ENCODE measurements at regions not wholly inside any gene's neighbourhood (a gene's known extent, or its start where the extent isn't known, plus 50 kb on each side); places are given as distances from the start of the nearest gene placed in this dataset.

GRCh38 chr14:85276161-85276978 lies 253.6 kb upstream of the FLRT2 start:
- Mint-ChIP-seq H3K4me3 (no peak overlapping the region), H3K27ac (no peak overlapping the region), H3K36me3 (no peaks in the 10 kb centered on the region), H3K9me3 (peaks cover 0 to 6% (median 0%) of the 10 kb centered on the region in 7 donors), H3K27me3 (no peaks in the 10 kb centered on the region), H3K4me1 (no peaks in the 10 kb centered on the region)
- no peak for DNase-seq
- ATAC-seq (ENCODE audit: low read depth in 2 of 2), result no peak

- Mint-ChIP-seq H3K4me3 (no peak overlapping the region), H3K9me3 (peaks cover 0 to 6% (median 0%) of the 10 kb centered on the region in 7 donors), H3K4me1 (no peaks in the 10 kb centered on the region), H3K27ac (no peak overlapping the region), H3K27me3 (no peaks in the 10 kb centered on the region), H3K36me3 (no peaks in the 10 kb centered on the region)
- DNase-seq (no peak), ATAC-seq (ENCODE audit: low read depth in 2 of 2) (no peak)
These were observed 253.0 kb upstream of the FLRT2 start for GRCh38 chr14:85276979-85277228.

GRCh38 chr14:85279407-85279806 lies 250.5 kb upstream of the FLRT2 start:
- Mint-ChIP-seq H3K36me3 (no peaks in the 10 kb centered on the region), H3K4me1 (no peaks in the 10 kb centered on the region), H3K9me3 (peaks cover 0 to 6% (median 0%) of the 10 kb centered on the region in 7 donors), H3K27me3 (no peaks in the 10 kb centered on the region), H3K4me3 (no peak overlapping the region), H3K27ac (no peak overlapping the region)
- DNase-seq (no peak), ATAC-seq (ENCODE audit: low read depth in 2 of 2) (no peak)

GRCh38 chr14:85280074-85280473 lies 249.9 kb upstream of the FLRT2 start:
- H3K36me3 Mint-ChIP-seq, result no peaks in the 10 kb centered on the region
- ATAC-seq (ENCODE audit: low read depth in 2 of 2) (no peak), DNase-seq (no peak)
- no peak overlapping the region for H3K4me3 Mint-ChIP-seq
- H3K9me3 Mint-ChIP-seq, result peaks cover 0 to 6% (median 0%) of the 10 kb centered on the region in 7 donors
- no peak overlapping the region for H3K27ac Mint-ChIP-seq
- H3K4me1 Mint-ChIP-seq, result no peaks in the 10 kb centered on the region
- no peaks in the 10 kb centered on the region for H3K27me3 Mint-ChIP-seq

GRCh38 chr14:85281921-85282320 lies 248.0 kb upstream of the FLRT2 start:
- Mint-ChIP-seq H3K4me1 (no peaks in the 10 kb centered on the region), H3K27me3 (no peaks in the 10 kb centered on the region), H3K4me3 (no peak overlapping the region), H3K9me3 (peaks cover 0 to 6% (median 0%) of the 10 kb centered on the region in 7 donors), H3K36me3 (no peaks in the 10 kb centered on the region), H3K27ac (no peak overlapping the region)
- ATAC-seq (ENCODE audit: low read depth in 2 of 2) (no peak), DNase-seq (no peak)

GRCh38 chr14:85288041-85288440 lies 241.9 kb upstream of the FLRT2 start:
- Mint-ChIP-seq H3K36me3 (no peaks in the 10 kb centered on the region), H3K4me1 (no peaks in the 10 kb centered on the region), H3K9me3 (peaks cover 0 to 10% (median 0%) of the 10 kb centered on the region in 7 donors), H3K27ac (no peak overlapping the region), H3K4me3 (no peak overlapping the region), H3K27me3 (no peaks in the 10 kb centered on the region)
- DNase-seq, result no peak
- ATAC-seq (ENCODE audit: low read depth in 2 of 2), result no peak

GRCh38 chr14:85291731-85292130 lies 238.2 kb upstream of the FLRT2 start:
- no peak overlapping the region for H3K27ac Mint-ChIP-seq
- no peaks in the 10 kb centered on the region for H3K4me1 Mint-ChIP-seq
- DNase-seq (no peak), ATAC-seq (ENCODE audit: low read depth in 2 of 2) (no peak)
- peaks cover 0 to 10% (median 3%) of the 10 kb centered on the region in 7 donors for H3K9me3 Mint-ChIP-seq
- H3K36me3 Mint-ChIP-seq, result no peaks in the 10 kb centered on the region
- H3K27me3 Mint-ChIP-seq, result no peaks in the 10 kb centered on the region
- H3K4me3 Mint-ChIP-seq, result no peak overlapping the region

GRCh38 chr14:85293612-85294234 lies 236.2 kb upstream of the FLRT2 start:
- H3K9me3 Mint-ChIP-seq, result peaks cover 0 to 6% (median 2%) of the 10 kb centered on the region in 7 donors
- no peak for DNase-seq
- no peak overlapping the region for H3K27ac Mint-ChIP-seq
- H3K4me1 Mint-ChIP-seq, result no peaks in the 10 kb centered on the region
- no peak overlapping the region for H3K4me3 Mint-ChIP-seq
- no peaks in the 10 kb centered on the region for H3K27me3 Mint-ChIP-seq
- H3K36me3 Mint-ChIP-seq, result no peaks in the 10 kb centered on the region
- ATAC-seq (ENCODE audit: low read depth in 2 of 2), result no peak

GRCh38 chr14:85295318-85295717 lies 234.6 kb upstream of the FLRT2 start:
- Mint-ChIP-seq H3K36me3 (no peaks in the 10 kb centered on the region), H3K4me1 (no peaks in the 10 kb centered on the region), H3K4me3 (no peak overlapping the region), H3K27me3 (no peaks in the 10 kb centered on the region), H3K9me3 (peaks cover 0 to 10% (median 9%) of the 10 kb centered on the region in 7 donors), H3K27ac (no peak overlapping the region)
- ATAC-seq (ENCODE audit: low read depth in 2 of 2) (no peak), DNase-seq (no peak)

GRCh38 chr14:85296456-85297210 lies 233.3 kb upstream of the FLRT2 start:
- no peaks in the 10 kb centered on the region for H3K36me3 Mint-ChIP-seq
- H3K27ac Mint-ChIP-seq, result no peak overlapping the region
- ATAC-seq (ENCODE audit: low read depth in 2 of 2) (no peak), DNase-seq (no peak)
- no peaks in the 10 kb centered on the region for H3K27me3 Mint-ChIP-seq
- no peaks in the 10 kb centered on the region for H3K4me1 Mint-ChIP-seq
- H3K9me3 Mint-ChIP-seq, result peaks cover 0 to 10% (median 9%) of the 10 kb centered on the region in 7 donors
- H3K4me3 Mint-ChIP-seq, result no peak overlapping the region

GRCh38 chr14:85300107-85300506 lies 229.8 kb upstream of the FLRT2 start:
- no peak for DNase-seq
- ATAC-seq (ENCODE audit: low read depth in 2 of 2), result no peak
- Mint-ChIP-seq H3K27me3 (no peaks in the 10 kb centered on the region), H3K9me3 (peaks cover 0 to 14% (median 8%) of the 10 kb centered on the region in 7 donors), H3K4me1 (no peaks in the 10 kb centered on the region), H3K27ac (no peak overlapping the region), H3K36me3 (no peaks in the 10 kb centered on the region), H3K4me3 (no peak overlapping the region)

GRCh38 chr14:85301506-85301905 lies 228.4 kb upstream of the FLRT2 start:
- ATAC-seq (ENCODE audit: low read depth in 2 of 2) (no peak), DNase-seq (no peak)
- Mint-ChIP-seq H3K9me3 (peaks cover 0 to 14% (median 7%) of the 10 kb centered on the region in 7 donors), H3K27ac (no peak overlapping the region), H3K4me3 (no peak overlapping the region), H3K27me3 (no peaks in the 10 kb centered on the region), H3K4me1 (no peaks in the 10 kb centered on the region), H3K36me3 (no peaks in the 10 kb centered on the region)

GRCh38 chr14:85306024-85306423 lies 223.9 kb upstream of the FLRT2 start:
- Mint-ChIP-seq H3K36me3 (no peaks in the 10 kb centered on the region), H3K27ac (no peak overlapping the region)

More at GRCh38 chr14:85306024-85306423, 223.9 kb upstream of the FLRT2 start:
- ATAC-seq (ENCODE audit: low read depth in 2 of 2), result no peak
- H3K27me3 Mint-ChIP-seq, result no peaks in the 10 kb centered on the region
- no peak overlapping the region for H3K4me3 Mint-ChIP-seq
- H3K9me3 Mint-ChIP-seq, result peaks cover 0 to 22% (median 2%) of the 10 kb centered on the region in 7 donors
- DNase-seq, result no peak
- no peaks in the 10 kb centered on the region for H3K4me1 Mint-ChIP-seq
